HG03097 (cell line): ENCODE measurements at regions not wholly inside any gene's neighbourhood (a gene's known extent, or its start where the extent isn't known, plus 50 kb on each side); places are given as distances from the start of the nearest gene placed in this dataset.

Experiments
- ATAC-seq: cut with Tn5 transposase; IDR thresholded peaks from one replicate; pipeline ENCODE4 v1.9.1; 2021; ENCODE audit not compliant: unreplicated experiment, low FRiP score

DNA sequence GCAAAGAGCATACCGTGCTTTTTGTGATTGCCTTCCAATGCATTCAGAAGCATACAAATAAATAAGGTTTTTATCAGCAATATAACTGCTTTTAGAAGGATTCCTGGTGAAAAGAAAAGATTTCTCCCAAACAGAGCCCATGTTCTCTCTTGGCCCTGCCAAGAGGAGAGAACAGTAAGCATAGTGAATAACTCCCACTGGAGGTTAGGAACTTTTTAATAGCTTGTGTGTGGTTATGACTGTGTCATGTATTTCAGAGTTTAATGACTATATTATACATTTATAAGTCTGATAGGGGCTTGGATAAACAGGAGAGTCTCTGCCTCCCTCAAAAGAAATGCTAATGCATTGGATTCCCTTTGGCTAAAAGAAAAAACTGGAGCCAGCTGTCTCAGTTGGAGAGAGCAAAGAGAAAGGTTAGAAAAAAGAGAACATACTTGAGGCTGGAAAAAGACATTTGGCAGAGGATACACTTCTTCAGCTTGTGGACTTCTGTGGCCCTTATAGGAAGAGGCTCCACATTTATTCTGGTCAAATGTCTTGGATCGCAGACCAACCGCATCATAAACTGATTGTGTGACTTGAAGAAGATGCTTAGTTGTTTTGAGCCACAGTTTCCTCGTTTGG lies 63.0 kb upstream of the SPRED2 start:
- no peak for ATAC-seq

DNA sequence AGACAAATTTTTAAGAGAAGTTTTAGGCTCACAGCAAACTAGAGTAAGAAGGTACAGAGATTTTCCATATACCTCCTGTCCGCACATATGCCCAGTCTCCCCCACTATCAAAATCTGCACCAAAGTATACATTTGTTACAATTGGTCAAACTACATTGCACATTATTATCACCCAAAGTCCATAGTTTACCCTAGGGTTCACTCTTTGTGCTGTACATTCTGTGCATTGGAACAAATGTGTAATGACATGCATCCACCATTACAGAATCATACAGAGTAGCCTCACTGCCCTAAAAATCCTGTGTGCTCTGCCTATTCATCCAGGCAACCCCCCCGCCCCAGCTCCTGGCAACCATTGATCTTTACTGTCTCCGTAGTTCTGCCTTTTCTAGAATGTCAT lies 61.7 kb upstream of the SPRED2 start:
- ATAC-seq = no peak

DNA sequence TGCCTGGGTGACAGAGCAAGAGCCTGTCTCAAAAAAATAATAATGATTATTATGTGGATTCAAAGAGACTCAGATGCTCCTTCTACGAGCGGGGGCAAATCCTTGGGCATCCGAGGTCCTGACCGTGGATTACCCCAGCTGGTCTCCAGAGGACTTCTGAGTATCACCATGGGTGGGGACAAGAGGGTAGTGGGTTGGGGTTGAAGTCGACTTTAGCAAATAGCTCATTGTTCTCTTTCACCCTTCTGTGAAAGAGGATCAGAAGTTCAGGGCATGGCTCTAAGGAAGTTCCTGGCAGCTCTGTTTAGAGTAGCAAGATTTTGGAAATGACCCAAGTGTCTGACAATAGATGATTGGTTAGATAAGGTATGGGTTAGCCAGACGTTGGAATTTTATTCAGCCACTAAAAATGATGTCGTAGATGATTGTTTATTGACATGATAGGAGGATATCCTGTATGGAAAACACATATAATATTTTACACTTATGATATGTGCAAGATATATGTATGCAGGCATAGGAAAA lies 59.0 kb upstream of the SPRED2 start:
- ATAC-seq = no peak

DNA sequence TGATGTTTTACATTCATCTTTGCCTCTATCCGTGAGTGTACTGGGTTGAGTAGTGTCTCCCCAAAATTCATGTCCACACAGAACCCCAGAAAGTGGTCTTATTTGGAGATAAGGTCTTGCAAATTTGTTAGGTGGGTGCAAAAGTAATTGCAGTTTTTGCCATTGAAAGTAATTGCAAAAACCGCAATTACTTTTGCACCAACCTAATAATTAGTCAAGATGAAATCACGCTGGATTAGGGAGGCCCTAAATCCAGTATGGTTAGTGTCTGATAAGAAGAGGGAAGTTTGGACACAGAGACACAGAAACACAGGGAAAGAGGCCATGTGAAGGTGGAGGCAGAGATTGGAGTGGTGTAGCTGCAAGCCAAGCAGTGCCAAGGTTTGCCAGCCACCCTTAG lies 57.8 kb upstream of the SPRED2 start:
- ATAC-seq = no peak

DNA sequence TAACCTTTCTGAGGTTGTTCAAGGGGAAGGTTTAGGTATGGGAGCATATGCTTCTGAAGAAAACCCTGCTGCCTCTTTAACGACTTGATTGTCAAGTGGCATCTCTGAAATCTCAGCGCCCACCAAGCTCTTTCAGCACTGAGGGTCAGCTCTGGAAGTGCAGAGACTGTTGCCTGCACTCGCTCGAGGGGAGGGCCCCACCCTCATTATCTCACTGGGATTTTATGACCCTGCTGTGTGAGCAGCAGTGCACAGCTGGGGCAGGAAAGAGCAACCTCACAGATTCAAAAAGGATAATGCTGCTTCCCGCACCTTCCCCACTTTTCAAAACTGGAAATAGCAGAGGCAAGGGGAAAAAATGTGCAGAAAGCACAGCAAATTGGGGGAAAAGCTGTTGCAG lies 56.9 kb upstream of the SPRED2 start:
- no peak for ATAC-seq

DNA sequence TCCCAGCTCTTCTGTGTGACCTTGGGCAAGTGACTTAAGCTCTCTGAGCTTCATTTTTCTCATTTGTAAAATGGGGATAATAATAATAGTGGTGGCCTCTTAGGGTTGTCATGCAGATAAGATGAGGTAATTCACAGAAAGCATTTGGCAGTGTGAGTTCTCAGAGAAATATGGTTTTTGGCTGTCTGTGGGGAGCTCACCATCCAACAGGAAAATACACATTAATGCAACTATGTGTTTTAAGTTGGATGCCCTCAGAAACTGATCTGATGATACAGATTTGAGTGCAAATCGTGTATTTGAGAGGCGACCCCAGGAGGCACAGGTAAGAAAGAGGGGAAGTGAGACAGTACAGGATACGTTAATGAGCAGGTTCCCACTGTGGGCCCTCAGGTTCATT lies 56.1 kb upstream of the SPRED2 start:
- no peak for ATAC-seq

DNA sequence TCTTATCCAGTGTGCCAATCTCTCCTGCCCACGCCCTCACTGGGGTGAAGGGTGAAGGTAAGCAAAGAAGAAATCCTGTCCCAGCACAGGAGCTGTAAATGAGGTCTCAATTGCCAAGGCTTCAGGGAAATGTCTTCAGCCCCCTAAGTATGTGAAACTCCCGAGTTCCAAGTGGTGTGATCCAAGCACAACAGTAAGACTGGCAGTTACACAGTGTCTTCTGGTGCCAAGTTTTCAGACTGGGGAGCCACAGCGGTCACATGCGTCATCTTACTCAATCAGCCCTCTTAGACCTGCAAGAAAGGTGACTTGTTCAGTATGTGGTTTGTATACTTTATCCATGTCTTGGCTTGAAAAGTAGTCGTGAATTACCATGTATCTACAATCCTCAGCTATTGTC lies 55.0 kb upstream of the SPRED2 start:
- no peak for ATAC-seq

DNA sequence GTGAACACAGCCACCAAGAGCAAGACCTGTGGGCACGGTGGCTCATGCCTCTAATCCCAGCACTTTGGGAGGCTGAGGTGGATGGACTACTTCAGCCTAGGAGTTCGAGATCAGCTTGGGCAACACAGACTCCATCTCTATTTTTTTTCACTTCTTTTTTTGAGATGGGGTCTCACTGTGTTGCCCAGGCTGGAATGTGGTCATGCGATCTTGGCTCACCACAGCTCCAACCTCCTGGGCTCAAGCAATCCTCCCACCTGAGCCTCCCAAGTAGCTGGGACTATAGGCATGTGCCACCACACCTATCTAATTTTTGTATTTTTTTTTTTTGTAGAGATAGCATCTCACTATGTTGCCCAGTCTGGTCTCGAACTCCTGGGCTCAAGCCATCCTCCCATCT lies 54.4 kb upstream of the SPRED2 start:
- no peak for ATAC-seq

DNA sequence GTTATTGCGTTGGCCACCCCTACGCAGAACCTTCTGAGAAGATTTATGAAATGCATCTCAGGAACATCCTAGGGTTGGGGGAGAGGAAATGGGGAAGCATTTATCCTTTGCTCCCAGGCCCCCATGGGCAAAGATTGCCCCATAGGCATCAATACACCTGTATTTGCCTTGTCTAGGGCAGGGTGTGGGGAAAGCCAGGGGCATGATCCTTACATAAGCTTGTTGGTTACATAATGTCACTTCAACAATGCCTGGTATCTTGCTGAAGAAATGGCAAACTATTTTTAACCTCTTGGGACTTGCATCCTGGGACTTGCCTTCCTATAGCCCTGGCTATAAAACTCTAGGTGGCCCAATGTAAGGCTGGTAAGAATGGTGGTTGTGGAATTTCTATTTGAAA lies 53.9 kb upstream of the SPRED2 start:
- no peak for ATAC-seq

DNA sequence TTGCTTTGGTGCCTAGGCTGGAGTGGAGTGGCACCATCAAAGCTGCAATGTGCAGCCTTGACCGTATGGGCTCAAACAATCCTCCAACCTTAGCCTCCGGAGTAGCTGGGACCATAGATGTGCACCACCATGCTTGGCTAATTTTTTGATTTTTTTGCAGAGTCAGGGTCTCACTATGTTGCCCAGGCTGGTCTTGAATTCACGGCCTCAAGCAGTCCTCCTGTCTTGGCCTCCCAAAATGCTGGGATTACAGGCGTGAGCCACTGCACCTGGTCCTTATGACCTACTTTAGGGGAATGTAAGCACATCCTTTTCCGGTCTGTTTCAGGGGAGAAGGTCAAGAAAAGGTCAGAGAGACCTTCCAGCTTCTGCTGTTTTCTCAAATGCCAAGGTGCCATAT lies 53.4 kb upstream of the SPRED2 start:
- no peak for ATAC-seq

DNA sequence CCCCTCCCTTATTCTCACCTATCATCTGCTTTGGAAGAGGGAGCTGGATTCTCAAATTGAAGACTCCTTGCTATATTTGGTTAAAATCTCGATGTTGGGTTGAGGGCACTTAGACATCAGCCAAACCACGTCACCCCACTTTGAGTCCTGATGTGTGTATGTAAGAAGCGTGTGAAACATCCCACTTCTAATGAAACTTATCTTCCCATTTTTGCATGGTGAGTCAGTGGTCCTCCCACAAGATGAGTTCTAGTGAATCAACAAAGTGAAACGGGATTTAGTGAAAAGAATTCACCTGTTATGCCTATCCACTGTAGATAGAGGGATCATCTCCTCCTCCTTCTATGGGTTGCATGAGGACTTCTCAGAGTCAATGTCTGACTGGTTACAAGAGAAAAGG lies 51.4 kb upstream of the SPRED2 start:
- no peak for ATAC-seq

DNA sequence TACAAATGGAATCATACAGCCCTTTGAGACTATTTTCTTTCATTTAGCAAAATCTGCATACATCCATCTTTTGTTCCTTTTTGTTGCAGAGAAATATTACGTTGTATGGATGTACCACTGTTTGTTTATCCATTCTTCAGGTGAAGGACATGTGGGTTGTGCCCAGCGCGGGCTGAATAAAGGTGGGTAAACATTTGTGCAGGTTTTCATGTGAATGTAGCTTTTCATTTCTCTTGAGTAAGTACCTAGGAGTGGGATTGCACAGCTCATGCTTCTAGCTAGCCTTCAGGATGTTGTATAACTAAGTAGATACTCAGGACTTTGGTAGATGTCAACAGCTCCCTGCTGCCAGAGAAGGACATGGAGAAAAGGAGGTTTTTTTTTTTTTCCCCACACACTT lies 50.6 kb upstream of the SPRED2 start:
- no peak for ATAC-seq
